A549 (cell line): ENCODE measurements at regions not wholly inside any gene's neighbourhood (a gene's known extent, or its start where the extent isn't known, plus 50 kb on each side); places are given as distances from the start of the nearest gene placed in this dataset.

Experiments
- ATAC-seq, 2 experiments: fragments of 200-7000 bp in 1 of 2; fragments of >200 bp in 1 of 2; cut with Nextera tagmentation in 1 of 2; cut with Tn5 transposase in 1 of 2; 3 replicates each; pipeline versions ENCODE4 v1.8.0 to v1.9.1; 2018 to 2020; ENCODE audit warnings: mild to moderate bottlenecking in 1 of 2, moderate library complexity in 1 of 2
- CTCF ChIA-PET: fragments of 300-600 bp; sonication (Branson Sonifier 250); formaldehyde crosslinking; extraction: SDS; loops from one replicate; lab custom pipeline; 2021; ENCODE audit warnings: antibody characterized with exemption, inconsistent platforms; lab: Yijun Ruan, JAX
- POLR2A ChIA-PET: fragments of 350-600 bp; formaldehyde crosslinking; extraction: SDS; loops from one replicate; lab custom pipeline; 2021; ENCODE audit warnings: antibody characterized with exemption, inconsistent platforms; lab: Yijun Ruan, JAX
- DNase-seq, 2 experiments: peaks; one replicate each; pipeline versions ENCODE4 v3.0.0 to v3.0.0-alpha.2; 2011 to 2016; ENCODE audit warnings: low read depth in 1 of 2, low spot score in 1 of 2
- FAIRE-seq: peaks from 2 replicates; lab custom pipeline; 2011; peaks lifted over from hg19 to GRCh38; lab: Jason Lieb, UNC
- H3K27ac ChIP-seq, 2 experiments: fragments of >200 bp; sonication (Bioruptor Twin); formaldehyde crosslinking; 3 replicates each; pipeline ENCODE4 v1.5.1; 2016 to 2017
- H3K4me1 ChIP-seq: fragments of >200 bp; sonication (Bioruptor Twin); formaldehyde crosslinking; 3 replicates; pipeline ENCODE4 v1.6.1; 2016
- H3K4me2 ChIP-seq: fragments of >200 bp; sonication (Bioruptor Twin); formaldehyde crosslinking; 3 replicates; pipeline ENCODE4 v1.6.1; 2016
- H3K4me3 ChIP-seq: fragments of >200 bp; sonication (Bioruptor Twin); formaldehyde crosslinking; 3 replicates; pipeline ENCODE4 v1.5.1; 2016
- H3K9me3 ChIP-seq: fragments of >200 bp; sonication (Bioruptor Twin); formaldehyde crosslinking; 3 replicates; pipeline ENCODE4 v1.6.1; 2016
- BHLHE40 ChIP-seq: IDR thresholded peaks from 2 replicates; pipeline ENCODE4 v1.6.1; 2012; ENCODE audit warnings: low read depth, low read length, inconsistent platforms
- CBX8 ChIP-seq: fragments of 200-600 bp; sonication (generic); IDR thresholded peaks from 2 replicates; pipeline ENCODE4 v1.6.1; 2016
- CHD2 ChIP-seq: fragments of 150-350 bp; IDR thresholded peaks from 2 replicates; pipeline ENCODE4 v1.6.1; 2014; ENCODE audit warnings: low read length; ENCODE audit not compliant: partially characterized antibody
- EP300 ChIP-seq, 2 experiments: fragments of >200 bp; sonication (Bioruptor Twin); formaldehyde crosslinking; IDR thresholded peaks; 2 replicates in 1 of 2; 3 replicates in 1 of 2; pipeline ENCODE4 v1.6.1; 2016 to 2017
- HDAC2 ChIP-seq: fragments of 200-600 bp; sonication (generic); IDR thresholded peaks from 2 replicates; pipeline ENCODE4 v1.6.1; 2016
- HOXA7 ChIP-seq: fragments of 250-450 bp; sonication (Bioruptor Pico); IDR thresholded peaks from 2 replicates; pipeline ENCODE4 v1.5.0; 2020; ENCODE audit warnings: mild to moderate bottlenecking, moderate library complexity
- JUN ChIP-seq, 2 experiments: fragments of >200 bp; sonication (Bioruptor Twin); formaldehyde crosslinking; IDR thresholded peaks; 2 replicates in 1 of 2; 3 replicates in 1 of 2; pipeline ENCODE4 v1.6.1; 2016 to 2017
- JUNB ChIP-seq: fragments of >200 bp; sonication (Bioruptor Twin); formaldehyde crosslinking; IDR thresholded peaks from 2 replicates; pipeline ENCODE4 v1.6.1; 2016
- KDM1A ChIP-seq: fragments of 200-600 bp; sonication (generic); IDR thresholded peaks from 2 replicates; pipeline ENCODE4 v1.6.1; 2016; ENCODE audit warnings: low read depth, mild to moderate bottlenecking
- NPAS2 ChIP-seq: fragments of 250-450 bp; sonication (Bioruptor Pico); IDR thresholded peaks from 2 replicates; pipeline ENCODE4 v1.8.0; 2022; ENCODE audit warnings: mild to moderate bottlenecking, moderate library complexity, borderline replicate concordance
- NR3C1 ChIP-seq: fragments of >200 bp; sonication (Bioruptor Twin); formaldehyde crosslinking; IDR thresholded peaks from 3 replicates; pipeline ENCODE4 v1.6.1; 2017
- POLR2A ChIP-seq: IDR thresholded peaks from 2 replicates; pipeline ENCODE4 v1.6.1; 2012; ENCODE audit warnings: mild to moderate bottlenecking, low read length
- RAD21 ChIP-seq, 2 experiments: fragments of >200 bp in 1 of 2; sonication (Bioruptor Twin) in 1 of 2; formaldehyde crosslinking in 1 of 2; IDR thresholded peaks in 1 of 2; conservative IDR thresholded peaks in 1 of 2; 2 replicates in 1 of 2; 3 replicates in 1 of 2; pipeline ENCODE4 v1.6.1; 2012 to 2018; ENCODE audit warnings: inconsistent platforms in 1 of 2
- RCOR1 ChIP-seq: fragments of 150-350 bp; IDR thresholded peaks from 2 replicates; pipeline ENCODE4 v1.6.1; 2014; ENCODE audit warnings: antibody characterized with exemption, low read length, low read depth
- SMC3 ChIP-seq: fragments of >200 bp; sonication (Bioruptor Twin); formaldehyde crosslinking; IDR thresholded peaks from 3 replicates; pipeline ENCODE4 v1.6.1; 2018; ENCODE audit warnings: inconsistent platforms
- SREBF2 ChIP-seq: fragments of 450-650 bp; IDR thresholded peaks from 2 replicates; pipeline ENCODE4 v1.6.1; 2014; ENCODE audit warnings: mild to moderate bottlenecking, moderate library complexity
- TP53 ChIP-seq: fragments of 250-450 bp; sonication (Bioruptor Pico); IDR thresholded peaks from 2 replicates; pipeline ENCODE4 v1.5.0; 2021; ENCODE audit warnings: mild to moderate bottlenecking, moderate library complexity
- ZC3H11A ChIP-seq: fragments of 450-650 bp; IDR thresholded peaks from 2 replicates; pipeline ENCODE4 v1.6.1; 2014; ENCODE audit warnings: antibody characterized with exemption, mild to moderate bottlenecking
- ZSCAN20 ChIP-seq: fragments of 250-450 bp; sonication (Bioruptor Pico); IDR thresholded peaks from 2 replicates; pipeline ENCODE4 v1.8.0; 2022; ENCODE audit warnings: mild to moderate bottlenecking, moderate library complexity
- WGBS: methylation state at CpG from one replicate; pipeline ENCODE4 v1.1.6; 2017; ENCODE audit errors: missing lambda C conversion rate; 5-methylcytosine and 5-hydroxymethylcytosine counted together
- TF ChIP-seq, protein P1 (sequence below): fragments of >200 bp; sonication (Bioruptor Twin); formaldehyde crosslinking; IDR thresholded peaks from 2 replicates; pipeline ENCODE4 v1.6.1; 2016
- TF ChIP-seq, protein P2 (sequence below): fragments of 200-600 bp; sonication (generic); IDR thresholded peaks from 2 replicates; pipeline ENCODE4 v1.6.1; 2016; ENCODE audit warnings: antibody characterized with exemption, mild to moderate bottlenecking, moderate library complexity
- TF ChIP-seq, protein P3 (sequence below): fragments of 250-450 bp; sonication (Bioruptor Pico); IDR thresholded peaks from 2 replicates; pipeline ENCODE4 v1.5.0; 2021; ENCODE audit warnings: mild to moderate bottlenecking, moderate library complexity, borderline replicate concordance
- TF ChIP-seq, protein P4 (sequence below): fragments of 450-650 bp; IDR thresholded peaks from 2 replicates; pipeline ENCODE4 v1.6.1; 2014; ENCODE audit warnings: antibody characterized with exemption
- TF ChIP-seq, protein P5 (sequence below): IDR thresholded peaks from 2 replicates; pipeline ENCODE4 v1.6.1; 2012
- TF ChIP-seq, protein P6 (sequence below): fragments of >200 bp; sonication (Bioruptor Twin); formaldehyde crosslinking; IDR thresholded peaks from 3 replicates; pipeline ENCODE4 v1.5.1; 2016

DNA sequence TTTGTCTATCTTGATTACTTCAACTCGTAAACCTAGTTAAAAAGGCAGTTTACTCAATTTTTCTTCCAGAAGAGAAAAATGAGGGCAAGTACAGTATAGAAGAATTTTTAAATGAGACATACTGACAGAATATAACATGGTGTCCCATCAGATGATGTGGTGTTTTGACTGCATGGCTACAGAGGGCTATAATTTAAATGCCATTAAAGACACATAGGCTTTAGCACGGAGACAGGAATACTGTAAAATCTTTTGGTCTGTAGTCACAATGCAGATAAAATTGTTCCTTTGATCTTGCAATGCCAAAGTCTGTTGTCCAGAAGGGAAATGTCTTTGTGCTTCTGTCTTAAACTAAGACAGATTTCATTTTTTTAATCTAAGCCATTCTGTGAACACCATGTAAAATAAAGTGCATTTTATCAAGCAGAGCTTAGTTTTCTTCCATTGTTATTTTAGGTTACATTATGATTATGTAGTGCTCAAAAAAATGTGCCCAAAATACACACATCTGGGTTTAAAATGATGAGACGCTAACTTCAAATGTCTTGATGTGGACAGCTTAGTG lies 249.6 kb downstream of the PTPRC start:
- ChIA-PET CTCF (interaction anchor here (0.6 kb wide), 1 partner anchor 171 kb away, joined by 3 read pairs; no protein-coding TSS in a partner anchor), POLR2A (no interaction called here)
- 82% methylated on average over 3 of the region's 3 CpGs for WGBS
- ATAC-seq (no peak), DNase-seq (no peak), FAIRE-seq (no peak)
- Histone ChIP-seq H3K4me2 (no peak overlapping the region), H3K27ac (no peak overlapping the region), H3K4me1 (peaks cover 24% of the 10 kb centered on the region), H3K4me3 (no peak overlapping the region), H3K9me3 (no peaks in the 10 kb centered on the region)
- TF ChIP-seq JUNB (no peak), CHD2 (no peak), JUN (IDR thresholded peaks at IDR 0.05) (no peak), ZSCAN20 (CRISPR knock-in tag) (no peak), RAD21 (conservative IDR thresholded peaks at IDR 0.05 in 1 of 2, IDR thresholded peaks at IDR 0.05 in 1 of 2) (no peak), KDM1A (no peak), SMC3 (no peak), NPAS2 (CRISPR knock-in tag) (no peak), SREBF2 (no peak), HOXA7 (CRISPR knock-in tag) (no peak), TP53 (CRISPR knock-in tag) (no peak), CBX8 (no peak), RCOR1 (no peak)
- TF ChIP-seq, protein P1, sequence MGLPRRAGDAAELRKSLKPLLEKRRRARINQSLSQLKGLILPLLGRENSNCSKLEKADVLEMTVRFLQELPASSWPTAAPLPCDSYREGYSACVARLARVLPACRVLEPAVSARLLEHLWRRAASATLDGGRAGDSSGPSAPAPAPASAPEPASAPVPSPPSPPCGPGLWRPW, result no peak
- TF ChIP-seq, protein P2, sequence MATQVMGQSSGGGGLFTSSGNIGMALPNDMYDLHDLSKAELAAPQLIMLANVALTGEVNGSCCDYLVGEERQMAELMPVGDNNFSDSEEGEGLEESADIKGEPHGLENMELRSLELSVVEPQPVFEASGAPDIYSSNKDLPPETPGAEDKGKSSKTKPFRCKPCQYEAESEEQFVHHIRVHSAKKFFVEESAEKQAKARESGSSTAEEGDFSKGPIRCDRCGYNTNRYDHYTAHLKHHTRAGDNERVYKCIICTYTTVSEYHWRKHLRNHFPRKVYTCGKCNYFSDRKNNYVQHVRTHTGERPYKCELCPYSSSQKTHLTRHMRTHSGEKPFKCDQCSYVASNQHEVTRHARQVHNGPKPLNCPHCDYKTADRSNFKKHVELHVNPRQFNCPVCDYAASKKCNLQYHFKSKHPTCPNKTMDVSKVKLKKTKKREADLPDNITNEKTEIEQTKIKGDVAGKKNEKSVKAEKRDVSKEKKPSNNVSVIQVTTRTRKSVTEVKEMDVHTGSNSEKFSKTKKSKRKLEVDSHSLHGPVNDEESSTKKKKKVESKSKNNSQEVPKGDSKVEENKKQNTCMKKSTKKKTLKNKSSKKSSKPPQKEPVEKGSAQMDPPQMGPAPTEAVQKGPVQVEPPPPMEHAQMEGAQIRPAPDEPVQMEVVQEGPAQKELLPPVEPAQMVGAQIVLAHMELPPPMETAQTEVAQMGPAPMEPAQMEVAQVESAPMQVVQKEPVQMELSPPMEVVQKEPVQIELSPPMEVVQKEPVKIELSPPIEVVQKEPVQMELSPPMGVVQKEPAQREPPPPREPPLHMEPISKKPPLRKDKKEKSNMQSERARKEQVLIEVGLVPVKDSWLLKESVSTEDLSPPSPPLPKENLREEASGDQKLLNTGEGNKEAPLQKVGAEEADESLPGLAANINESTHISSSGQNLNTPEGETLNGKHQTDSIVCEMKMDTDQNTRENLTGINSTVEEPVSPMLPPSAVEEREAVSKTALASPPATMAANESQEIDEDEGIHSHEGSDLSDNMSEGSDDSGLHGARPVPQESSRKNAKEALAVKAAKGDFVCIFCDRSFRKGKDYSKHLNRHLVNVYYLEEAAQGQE, result no peak
- TF ChIP-seq, protein P3, sequence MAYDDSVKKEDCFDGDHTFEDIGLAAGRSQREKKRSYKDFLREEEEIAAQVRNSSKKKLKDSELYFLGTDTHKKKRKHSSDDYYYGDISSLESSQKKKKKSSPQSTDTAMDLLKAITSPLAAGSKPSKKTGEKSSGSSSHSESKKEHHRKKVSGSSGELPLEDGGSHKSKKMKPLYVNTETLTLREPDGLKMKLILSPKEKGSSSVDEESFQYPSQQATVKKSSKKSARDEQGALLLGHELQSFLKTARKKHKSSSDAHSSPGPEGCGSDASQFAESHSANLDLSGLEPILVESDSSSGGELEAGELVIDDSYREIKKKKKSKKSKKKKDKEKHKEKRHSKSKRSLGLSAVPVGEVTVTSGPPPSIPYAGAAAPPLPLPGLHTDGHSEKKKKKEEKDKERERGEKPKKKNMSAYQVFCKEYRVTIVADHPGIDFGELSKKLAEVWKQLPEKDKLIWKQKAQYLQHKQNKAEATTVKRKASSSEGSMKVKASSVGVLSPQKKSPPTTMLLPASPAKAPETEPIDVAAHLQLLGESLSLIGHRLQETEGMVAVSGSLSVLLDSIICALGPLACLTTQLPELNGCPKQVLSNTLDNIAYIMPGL, result no peak
- TF ChIP-seq, protein P4, sequence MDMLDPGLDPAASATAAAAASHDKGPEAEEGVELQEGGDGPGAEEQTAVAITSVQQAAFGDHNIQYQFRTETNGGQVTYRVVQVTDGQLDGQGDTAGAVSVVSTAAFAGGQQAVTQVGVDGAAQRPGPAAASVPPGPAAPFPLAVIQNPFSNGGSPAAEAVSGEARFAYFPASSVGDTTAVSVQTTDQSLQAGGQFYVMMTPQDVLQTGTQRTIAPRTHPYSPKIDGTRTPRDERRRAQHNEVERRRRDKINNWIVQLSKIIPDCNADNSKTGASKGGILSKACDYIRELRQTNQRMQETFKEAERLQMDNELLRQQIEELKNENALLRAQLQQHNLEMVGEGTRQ, result no peak
- TF ChIP-seq, protein P5, sequence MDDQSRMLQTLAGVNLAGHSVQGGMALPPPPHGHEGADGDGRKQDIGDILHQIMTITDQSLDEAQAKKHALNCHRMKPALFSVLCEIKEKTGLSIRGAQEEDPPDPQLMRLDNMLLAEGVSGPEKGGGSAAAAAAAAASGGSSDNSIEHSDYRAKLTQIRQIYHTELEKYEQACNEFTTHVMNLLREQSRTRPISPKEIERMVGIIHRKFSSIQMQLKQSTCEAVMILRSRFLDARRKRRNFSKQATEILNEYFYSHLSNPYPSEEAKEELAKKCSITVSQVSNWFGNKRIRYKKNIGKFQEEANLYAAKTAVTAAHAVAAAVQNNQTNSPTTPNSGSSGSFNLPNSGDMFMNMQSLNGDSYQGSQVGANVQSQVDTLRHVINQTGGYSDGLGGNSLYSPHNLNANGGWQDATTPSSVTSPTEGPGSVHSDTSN, result no peak

DNA sequence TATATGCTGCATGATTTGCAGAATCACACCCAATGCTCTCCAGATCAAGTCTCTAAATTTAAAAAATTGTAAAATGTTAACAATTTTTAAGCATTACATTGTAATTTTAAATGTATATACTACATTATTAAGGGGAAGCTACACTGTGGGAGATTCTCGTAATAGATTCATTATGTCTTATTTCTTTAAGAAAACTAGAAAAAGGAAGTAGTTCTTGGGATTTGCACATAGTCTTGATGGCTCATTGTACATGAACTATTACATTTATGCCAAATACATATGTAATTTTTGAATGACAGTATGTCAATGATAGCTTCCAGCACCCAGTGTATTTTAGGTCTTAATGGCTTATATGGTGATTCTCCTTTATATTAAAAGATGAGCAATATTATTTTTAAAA lies 250.3 kb downstream of the PTPRC start:
- ATAC-seq (no peak), FAIRE-seq (no peak), DNase-seq (no peak)
- Histone ChIP-seq H3K4me2 (no peak overlapping the region), H3K4me1 (peaks cover 24% of the 10 kb centered on the region), H3K27ac (no peak overlapping the region), H3K9me3 (no peaks in the 10 kb centered on the region), H3K4me3 (no peak overlapping the region)
- CTCF ChIA-PET, result interaction anchor here (0.6 kb wide), 1 partner anchor 171 kb away, joined by 3 read pairs; no protein-coding TSS in a partner anchor
- 81% methylated on average over 1 of the region's 1 CpG for WGBS
- POLR2A ChIA-PET, result no interaction called here
- no peak for TF ChIP-seq EP300 (IDR thresholded peaks at IDR 0.05)
- no peak for TF ChIP-seq CBX8
- no peak for TF ChIP-seq CHD2
- TF ChIP-seq, protein P2, result no peak
- TF ChIP-seq POLR2A, result no peak
- TF ChIP-seq JUN (IDR thresholded peaks at IDR 0.05), result no peak
- TF ChIP-seq SMC3, result no peak
- TF ChIP-seq, protein P6, sequence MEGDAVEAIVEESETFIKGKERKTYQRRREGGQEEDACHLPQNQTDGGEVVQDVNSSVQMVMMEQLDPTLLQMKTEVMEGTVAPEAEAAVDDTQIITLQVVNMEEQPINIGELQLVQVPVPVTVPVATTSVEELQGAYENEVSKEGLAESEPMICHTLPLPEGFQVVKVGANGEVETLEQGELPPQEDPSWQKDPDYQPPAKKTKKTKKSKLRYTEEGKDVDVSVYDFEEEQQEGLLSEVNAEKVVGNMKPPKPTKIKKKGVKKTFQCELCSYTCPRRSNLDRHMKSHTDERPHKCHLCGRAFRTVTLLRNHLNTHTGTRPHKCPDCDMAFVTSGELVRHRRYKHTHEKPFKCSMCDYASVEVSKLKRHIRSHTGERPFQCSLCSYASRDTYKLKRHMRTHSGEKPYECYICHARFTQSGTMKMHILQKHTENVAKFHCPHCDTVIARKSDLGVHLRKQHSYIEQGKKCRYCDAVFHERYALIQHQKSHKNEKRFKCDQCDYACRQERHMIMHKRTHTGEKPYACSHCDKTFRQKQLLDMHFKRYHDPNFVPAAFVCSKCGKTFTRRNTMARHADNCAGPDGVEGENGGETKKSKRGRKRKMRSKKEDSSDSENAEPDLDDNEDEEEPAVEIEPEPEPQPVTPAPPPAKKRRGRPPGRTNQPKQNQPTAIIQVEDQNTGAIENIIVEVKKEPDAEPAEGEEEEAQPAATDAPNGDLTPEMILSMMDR, result no peak
- no peak for TF ChIP-seq BHLHE40
- TF ChIP-seq ZC3H11A, result no peak
- TF ChIP-seq HDAC2, result no peak
- no peak for TF ChIP-seq ZSCAN20 (CRISPR knock-in tag)
- TF ChIP-seq NR3C1, result no peak
